Adrenal gland (tissue), 5 donors: ENCODE measurements at regions not wholly inside any gene's neighbourhood (a gene's known extent, or its start where the extent isn't known, plus 50 kb on each side); places are given as distances from the start of the nearest gene placed in this dataset.

Experiments
- POLR2A ChIP-seq, 2 donors: fragments of 450-650 bp; IDR thresholded peaks; one replicate each; pipeline ENCODE4 v1.6.1; 2017; ENCODE audit warnings: antibody characterized with exemption in 2 of 2, mild to moderate bottlenecking in 2 of 2, moderate library complexity in 1 of 2
- TF ChIP-seq, protein P1 (sequence below), 6 experiments: fragments of 450-650 bp in 4 of 6; fragments of 200-600 bp in 2 of 6; sonication (generic) in 1 of 6; IDR thresholded peaks; 1 replicate in 5 of 6; 2 replicates in 1 of 6; pipeline versions ENCODE4 v1.5.1 to v1.8.0; 2016 to 2021; ENCODE audit warnings: antibody characterized with exemption in 6 of 6, mild to moderate bottlenecking in 2 of 6, moderate library complexity in 1 of 6
- donor health status: DM: no; HTN: no; CAD: no.

DNA sequence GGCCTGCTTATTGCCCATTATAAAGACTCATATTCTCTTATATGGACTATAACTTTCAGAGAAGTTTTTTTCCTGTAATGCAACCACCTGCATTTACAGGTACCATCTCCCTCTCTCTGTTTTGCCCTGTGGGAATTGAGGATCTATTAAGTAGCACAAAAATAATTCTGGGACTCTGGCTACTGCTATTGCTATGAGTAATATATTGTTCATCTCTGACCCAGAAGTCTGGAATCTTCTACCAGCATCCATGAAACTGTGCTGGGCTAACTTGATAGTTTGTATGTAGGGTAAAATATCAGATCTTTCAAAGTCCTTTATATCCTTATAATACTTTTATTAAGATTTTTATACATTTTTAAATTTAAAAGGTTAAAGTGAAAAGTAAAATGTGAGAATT is 607.2 kb downstream of the EFNA5 start:
- TF ChIP-seq, protein P1, sequence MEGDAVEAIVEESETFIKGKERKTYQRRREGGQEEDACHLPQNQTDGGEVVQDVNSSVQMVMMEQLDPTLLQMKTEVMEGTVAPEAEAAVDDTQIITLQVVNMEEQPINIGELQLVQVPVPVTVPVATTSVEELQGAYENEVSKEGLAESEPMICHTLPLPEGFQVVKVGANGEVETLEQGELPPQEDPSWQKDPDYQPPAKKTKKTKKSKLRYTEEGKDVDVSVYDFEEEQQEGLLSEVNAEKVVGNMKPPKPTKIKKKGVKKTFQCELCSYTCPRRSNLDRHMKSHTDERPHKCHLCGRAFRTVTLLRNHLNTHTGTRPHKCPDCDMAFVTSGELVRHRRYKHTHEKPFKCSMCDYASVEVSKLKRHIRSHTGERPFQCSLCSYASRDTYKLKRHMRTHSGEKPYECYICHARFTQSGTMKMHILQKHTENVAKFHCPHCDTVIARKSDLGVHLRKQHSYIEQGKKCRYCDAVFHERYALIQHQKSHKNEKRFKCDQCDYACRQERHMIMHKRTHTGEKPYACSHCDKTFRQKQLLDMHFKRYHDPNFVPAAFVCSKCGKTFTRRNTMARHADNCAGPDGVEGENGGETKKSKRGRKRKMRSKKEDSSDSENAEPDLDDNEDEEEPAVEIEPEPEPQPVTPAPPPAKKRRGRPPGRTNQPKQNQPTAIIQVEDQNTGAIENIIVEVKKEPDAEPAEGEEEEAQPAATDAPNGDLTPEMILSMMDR (IDR thresholded peaks at IDR 0.05), result no peak
- no peak for TF ChIP-seq POLR2A (IDR thresholded peaks at IDR 0.05)
